Skeletal muscle cell (primary cell): ENCODE measurements at regions not wholly inside any gene's neighbourhood (a gene's known extent, or its start where the extent isn't known, plus 50 kb on each side); places are given as distances from the start of the nearest gene placed in this dataset.

Source experiments
- DNase-seq: peaks from one replicate; pipeline ENCODE4 v3.0.0-alpha.2; 2010; ENCODE audit warnings: low read depth
- H3K4me3 ChIP-seq: 2 replicates; pipeline ENCODE4 v1.5.1; 2011; ENCODE audit warnings: low read depth, mild to moderate bottlenecking, control low read depth, low read length, moderate library complexity

DNA sequence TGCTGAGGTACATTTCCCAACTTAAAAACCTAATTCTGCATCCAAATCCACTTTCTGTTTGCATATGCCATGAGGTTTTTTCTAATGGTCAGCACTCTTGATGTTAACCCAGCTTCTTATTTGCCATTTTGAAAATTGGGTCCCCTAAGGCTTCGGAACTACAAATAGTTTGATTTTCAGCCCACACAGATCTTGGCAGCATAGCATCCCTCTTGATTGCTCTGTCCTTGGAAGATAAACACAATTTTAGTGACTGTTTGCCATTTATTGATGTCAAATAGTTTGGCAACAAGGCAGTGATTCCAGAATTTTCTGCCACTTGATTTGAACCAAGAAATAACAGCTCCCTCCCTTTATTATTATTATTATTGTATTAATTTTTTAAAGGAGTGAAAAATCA lies 696.9 kb downstream of the RAB28 start:
- DNase-seq: no peak
- no peak overlapping the region for H3K4me3 ChIP-seq

DNA sequence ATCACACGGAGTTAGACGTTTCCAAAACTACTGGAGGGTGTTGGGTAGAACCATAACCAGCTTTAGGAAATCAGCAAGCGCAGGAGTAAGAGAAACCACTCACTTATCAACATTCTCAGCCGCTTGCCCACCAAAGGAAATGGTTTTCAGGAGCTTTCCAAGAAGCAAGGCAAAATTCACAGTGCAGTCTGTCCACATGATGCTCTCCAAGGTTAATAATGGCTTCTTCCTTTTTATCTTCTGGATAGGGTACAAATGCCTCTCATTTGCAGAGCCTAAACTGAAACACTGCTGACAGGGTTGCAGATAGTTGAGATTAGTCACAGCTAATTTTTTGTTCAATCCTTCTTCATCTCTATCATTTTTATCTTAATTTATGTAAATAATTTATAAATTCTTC lies 705.4 kb downstream of the RAB28 start:
- no peak for DNase-seq
- H3K4me3 ChIP-seq: no peak overlapping the region

DNA sequence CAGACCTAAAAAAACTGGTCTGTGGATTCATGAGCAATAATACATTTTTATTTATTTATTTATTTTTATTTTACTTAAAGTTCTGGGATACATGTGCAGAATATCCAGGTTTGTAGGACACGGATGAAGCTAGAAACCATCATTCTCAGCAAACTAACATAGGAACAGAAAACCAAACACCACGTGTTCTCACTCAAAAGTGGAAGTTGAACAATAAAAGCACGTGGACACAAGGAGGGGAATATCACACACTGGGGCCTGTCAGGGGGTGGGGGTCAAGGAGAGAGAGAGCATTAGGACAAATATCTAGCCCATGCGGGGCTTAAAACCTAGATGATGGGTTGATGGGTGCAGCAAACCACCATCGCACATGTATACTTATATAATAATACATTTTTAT lies 705.9 kb downstream of the RAB28 start:
- no peak for DNase-seq
- H3K4me3 ChIP-seq: no peak overlapping the region

DNA sequence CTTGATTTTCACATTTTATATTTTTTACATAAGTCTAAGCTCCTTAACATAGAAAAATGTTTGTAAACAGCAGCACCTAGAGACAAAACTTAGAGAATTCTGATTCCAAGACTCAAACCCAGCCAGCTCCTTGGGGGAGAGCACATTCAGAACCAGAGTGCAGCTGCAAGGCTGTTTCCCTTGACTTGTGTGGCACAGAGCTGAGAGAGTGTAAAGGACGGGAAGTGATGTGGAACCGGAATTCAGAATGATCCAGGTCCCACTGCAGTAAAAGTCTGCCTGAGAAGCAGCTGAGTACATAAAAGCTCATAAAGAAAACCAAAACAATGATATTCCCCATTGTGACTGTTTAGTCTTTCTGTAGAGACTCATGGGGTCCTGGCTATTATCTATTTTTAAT lies 713.8 kb downstream of the RAB28 start:
- no peak overlapping the region for H3K4me3 ChIP-seq
- no peak for DNase-seq

GRCh38 chr4:12761694-12762093 lies 722.4 kb downstream of the RAB28 start:
- DNase-seq: no peak

GRCh38 chr4:12747154-12747553 lies 737.0 kb downstream of the RAB28 start:
- no peak for DNase-seq
- H3K4me3 ChIP-seq: no peak overlapping the region

More at GRCh38 chr4:12761694-12762093, 722.4 kb downstream of the RAB28 start:
- H3K4me3 ChIP-seq: no peak overlapping the region

DNA sequence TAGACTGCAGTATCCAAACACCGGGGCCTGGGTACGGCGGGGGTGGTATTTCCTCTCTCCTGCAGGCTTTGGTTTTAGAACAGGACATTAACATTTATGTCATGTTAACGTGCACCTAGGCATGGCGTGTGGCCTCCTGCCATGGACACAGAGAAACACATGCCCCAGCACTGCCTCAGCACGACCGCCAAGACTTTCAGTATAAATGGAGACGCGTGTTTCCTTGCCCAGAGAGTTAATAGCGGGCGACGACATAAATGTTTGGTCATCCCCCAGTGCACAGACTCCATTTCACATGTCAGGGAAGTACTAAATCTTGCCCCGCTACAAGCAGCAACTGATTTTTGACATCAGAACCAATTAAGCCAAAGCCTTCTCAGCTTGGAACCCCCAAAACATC lies 737.9 kb downstream of the RAB28 start:
- DNase-seq: no peak
- H3K4me3 ChIP-seq: no peak overlapping the region

DNA sequence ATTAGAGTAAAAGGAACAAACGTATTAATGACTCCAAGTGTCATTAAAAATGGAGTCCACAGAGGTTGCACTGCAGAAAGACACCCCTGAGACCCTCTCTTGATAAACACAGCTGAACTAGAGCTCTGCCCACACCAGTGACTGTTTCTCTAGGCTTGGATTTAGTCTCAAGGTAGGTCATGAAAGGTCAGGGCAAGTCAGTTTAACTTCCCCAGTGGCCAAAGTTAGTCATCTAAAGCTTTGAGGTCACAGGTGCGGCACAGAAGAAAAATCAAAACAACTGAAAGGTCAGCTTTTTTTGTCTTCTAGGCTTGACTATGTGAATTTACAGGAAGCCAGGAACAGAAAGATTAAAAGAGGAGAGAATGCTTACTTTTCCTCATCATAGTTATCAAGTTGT lies 749.6 kb downstream of the RAB28 start:
- H3K4me3 ChIP-seq: no peak overlapping the region
- no peak for DNase-seq

GRCh38 chr4:12729384-12729783 lies 754.8 kb downstream of the RAB28 start:
- H3K4me3 ChIP-seq: no peak overlapping the region
- DNase-seq: no peak

DNA sequence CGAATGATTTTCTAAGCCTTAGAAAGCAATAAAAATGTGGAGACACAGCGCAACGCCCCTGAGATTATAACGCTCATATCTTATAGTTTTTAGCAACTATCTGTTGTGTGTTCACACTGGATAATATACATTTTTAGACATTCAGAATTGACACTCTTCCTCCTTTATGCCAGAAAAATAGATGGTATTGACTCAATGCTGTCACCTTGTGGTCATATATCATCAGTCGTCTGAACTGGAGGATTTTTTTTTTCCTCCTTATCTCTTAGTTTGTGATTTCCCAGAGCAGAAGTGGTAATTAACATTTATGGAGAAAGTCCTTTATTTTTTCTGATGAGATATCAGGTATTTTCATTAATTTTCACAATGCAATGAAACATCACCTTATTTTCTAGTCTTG lies 759.6 kb downstream of the RAB28 start:
- H3K4me3 ChIP-seq: no peak overlapping the region
- DNase-seq: no peak

- H3K4me3 ChIP-seq: no peak overlapping the region
- DNase-seq: no peak
These were observed 760.2 kb downstream of the RAB28 start for GRCh38 chr4:12723849-12724447.

DNA sequence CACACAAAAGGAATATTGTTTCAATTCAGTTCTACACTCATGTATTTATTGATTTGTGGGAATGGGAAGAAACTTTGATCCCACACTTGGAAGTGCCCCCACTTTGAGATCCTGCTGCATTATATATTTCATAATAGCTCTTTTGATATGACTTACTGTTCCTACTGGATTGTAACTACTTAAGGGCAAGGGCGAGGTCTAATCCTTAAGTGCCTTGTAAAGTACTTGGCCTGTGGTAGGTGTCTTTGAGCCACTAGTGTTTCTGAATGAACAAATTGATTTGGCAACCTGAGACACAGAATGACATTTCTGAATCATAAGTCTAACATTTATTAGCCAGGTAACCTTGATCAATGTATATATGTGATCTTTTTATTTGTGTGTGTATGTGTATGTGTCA lies 767.2 kb downstream of the RAB28 start:
- H3K4me3 ChIP-seq: no peak overlapping the region
- DNase-seq: no peak

GRCh38 chr4:12712648-12713339 lies 771.3 kb downstream of the RAB28 start:
- no peak overlapping the region for H3K4me3 ChIP-seq
- no peak for DNase-seq

DNA sequence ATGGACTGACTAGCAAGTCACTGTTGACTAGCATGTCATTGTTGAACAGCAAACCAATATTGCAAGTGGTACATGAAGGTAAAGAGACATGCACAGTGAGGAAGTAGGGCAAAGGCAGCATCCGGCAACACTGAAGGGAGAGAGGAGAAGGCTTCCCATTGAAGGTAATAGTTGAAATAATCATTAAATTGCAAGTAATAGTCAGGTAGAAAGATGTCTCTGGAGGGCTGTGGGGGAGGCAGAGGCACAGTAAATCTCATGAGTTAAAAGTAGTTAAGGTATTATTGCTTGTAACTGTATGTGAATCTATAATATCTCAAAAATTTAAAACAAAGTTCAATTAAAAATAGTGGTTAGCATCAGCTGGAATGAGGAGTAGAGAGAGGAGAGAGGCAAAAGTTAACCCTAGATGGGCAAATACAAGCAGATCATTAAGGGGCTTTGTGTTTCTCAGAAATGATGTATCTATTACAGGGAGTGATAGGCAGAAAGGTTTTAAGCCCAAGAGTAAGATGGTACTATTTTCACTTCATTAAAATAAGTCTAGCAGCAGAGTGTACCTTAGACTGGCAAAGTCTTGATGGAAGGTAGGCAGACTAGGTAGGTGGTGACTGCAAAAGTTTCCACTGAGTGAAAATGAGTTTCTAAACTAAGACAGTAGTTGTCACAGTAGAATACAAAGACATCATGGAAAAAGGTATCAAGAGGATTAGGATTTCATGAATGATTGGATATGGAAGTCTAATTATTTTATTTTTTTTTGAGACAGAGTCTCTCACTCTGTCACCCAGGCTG lies 776.6 kb downstream of the RAB28 start:
- H3K4me3 ChIP-seq: no peak overlapping the region
- no peak for DNase-seq

DNA sequence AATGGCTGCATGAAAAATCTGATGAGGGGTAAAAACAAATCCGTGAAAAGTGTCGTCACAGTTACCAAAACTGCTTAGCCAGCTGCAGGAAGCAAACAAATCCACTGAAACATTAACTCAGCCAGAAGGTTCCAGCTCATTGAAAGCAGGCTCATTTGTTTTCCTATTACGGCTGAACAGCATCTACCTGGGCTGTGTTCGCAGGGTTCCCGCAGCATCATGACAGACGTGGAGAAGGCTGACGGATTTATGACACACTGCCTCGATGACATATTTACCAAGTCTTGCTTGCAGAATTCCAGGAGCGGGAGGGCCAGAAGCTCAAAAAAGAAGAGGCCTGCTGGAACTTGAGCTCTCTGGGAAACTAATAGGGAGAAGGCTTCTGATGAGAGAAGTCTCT lies 781.1 kb downstream of the RAB28 start:
- no peak overlapping the region for H3K4me3 ChIP-seq
- DNase-seq: no peak

- DNase-seq: no peak
These were observed 782.8 kb downstream of the RAB28 start for GRCh38 chr4:12701384-12701783.

DNA sequence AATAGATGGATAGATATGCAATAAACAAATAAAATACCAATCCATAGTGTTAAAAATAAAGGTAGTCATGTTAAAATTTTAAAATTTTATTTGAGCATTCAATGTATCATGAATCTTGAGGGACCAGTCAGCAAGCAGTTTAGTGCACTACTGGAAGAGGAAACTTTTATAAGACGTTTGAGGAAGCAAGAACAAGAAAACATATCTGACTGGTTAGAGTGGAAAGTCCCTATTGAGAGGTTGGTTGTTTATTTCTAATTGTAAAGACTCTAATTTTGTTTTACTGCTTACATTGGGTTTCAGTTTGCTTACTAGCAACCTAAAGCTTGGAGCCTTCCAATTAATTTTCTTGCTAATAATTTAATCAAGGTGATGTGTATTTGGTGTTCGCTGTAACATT lies 786.2 kb downstream of the RAB28 start:
- no peak overlapping the region for H3K4me3 ChIP-seq
- DNase-seq: no peak

More at GRCh38 chr4:12701384-12701783, 782.8 kb downstream of the RAB28 start:
- no peak overlapping the region for H3K4me3 ChIP-seq

DNA sequence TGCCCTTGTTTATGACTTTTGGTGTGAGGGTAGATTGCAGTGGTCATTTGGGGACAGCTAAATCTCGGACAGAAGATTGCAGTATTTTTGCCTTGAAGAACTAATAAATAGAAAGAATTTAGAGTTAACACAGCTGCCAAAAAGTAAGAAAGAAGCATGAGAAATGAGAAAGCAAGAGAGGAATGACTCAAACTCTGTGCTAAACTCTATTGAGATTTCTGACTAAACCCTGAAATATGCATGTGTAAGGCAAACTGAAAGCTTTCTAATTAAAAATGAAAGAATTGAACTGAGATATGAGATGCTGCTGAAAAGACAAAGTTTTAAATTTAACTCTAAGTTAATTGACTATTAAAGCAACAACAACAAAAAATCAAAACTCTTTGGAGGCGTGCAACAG lies 791.3 kb downstream of the RAB28 start:
- H3K4me3 ChIP-seq: no peak overlapping the region
- no peak for DNase-seq

- no peak for DNase-seq
- H3K4me3 ChIP-seq: no peak overlapping the region
These were observed 793.0 kb downstream of the RAB28 start for GRCh38 chr4:12691168-12691567.

GRCh38 chr4:12689457-12689856 lies 794.7 kb downstream of the RAB28 start:
- DNase-seq: no peak
- no peak overlapping the region for H3K4me3 ChIP-seq

DNA sequence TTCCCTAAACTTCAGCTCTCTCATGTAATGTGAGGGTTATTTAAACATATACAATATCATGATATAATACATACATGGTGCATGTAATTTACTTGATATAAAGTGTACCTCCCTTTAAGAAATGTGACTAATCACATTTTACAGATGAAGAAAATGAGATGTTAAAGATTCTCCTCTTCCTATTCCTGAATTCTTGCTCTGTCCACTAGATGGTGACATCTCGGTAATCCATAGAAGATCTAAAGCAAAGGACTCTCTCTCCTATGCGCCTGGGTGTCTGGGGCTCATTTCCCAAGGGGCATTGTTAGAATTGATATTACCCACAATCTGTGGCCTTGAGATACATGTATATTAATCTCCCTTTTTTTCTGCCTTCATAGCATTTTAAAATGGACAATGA lies 804.9 kb downstream of the RAB28 start:
- DNase-seq: no peak
- H3K4me3 ChIP-seq: no peak overlapping the region
